ENCODE measurements at regions not wholly inside any gene's neighbourhood (a gene's known extent, or its start where the extent isn't known, plus 50 kb on each side); places are given as distances from the start of the nearest gene placed in this dataset.

DNA sequence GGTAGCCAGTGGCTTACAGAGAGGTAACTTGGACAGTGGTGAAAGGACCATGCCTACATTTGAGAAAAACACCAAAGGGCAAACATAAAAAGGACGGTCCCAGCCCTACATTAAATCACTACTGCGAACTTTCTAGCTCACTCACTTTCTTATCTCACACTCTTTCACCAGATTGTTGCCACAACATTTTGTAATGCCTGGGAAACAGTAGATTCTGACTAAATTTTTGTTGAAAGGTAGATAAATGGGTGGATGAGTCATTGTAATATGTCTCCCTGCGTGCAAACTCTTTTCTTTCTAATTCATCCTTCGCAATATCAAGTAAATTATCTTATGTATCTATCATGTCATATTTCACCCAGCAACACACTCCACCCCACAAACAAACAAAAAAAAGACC is 192.2 kb downstream of the IRS1 start:
- Histone ChIP-seq H3K36me3 (ENCODE audit: low read length) (no peaks in the 10 kb centered on the region), H3F3A (ENCODE audit: insufficient read depth) (no peaks in the 10 kb centered on the region), H3K27ac (ENCODE audit: low read depth, low read length) (no peak overlapping the region), H3K79me2 (ENCODE audit: insufficient read depth, low read length) (no peaks in the 10 kb centered on the region), H3K9me2 (replicated peaks; ENCODE audit: insufficient read depth, low read length) (no peaks in the 10 kb centered on the region), H3K9me3 (ENCODE audit: insufficient read depth, low read length) (no peaks in the 10 kb centered on the region), H3K27me3 (ENCODE audit: low read length) (no peaks in the 10 kb centered on the region; the same call in 1 of the 2 replicates), H3K4me3 (ENCODE audit: insufficient read depth, low read length, poor library complexity, severe bottlenecking) (no peak overlapping the region), H3K9ac (ENCODE audit: low read length) (no peak overlapping the region), H3K4me2 (ENCODE audit: low read depth, low read length, poor library complexity, severe bottlenecking) (no peak overlapping the region), H2AFZ (ENCODE audit: low read depth, low read length, severe bottlenecking) (no peak overlapping the region), H4K20me1 (ENCODE audit: low read depth, low read length) (no peaks in the 10 kb centered on the region)
- TF ChIP-seq, protein P1, sequence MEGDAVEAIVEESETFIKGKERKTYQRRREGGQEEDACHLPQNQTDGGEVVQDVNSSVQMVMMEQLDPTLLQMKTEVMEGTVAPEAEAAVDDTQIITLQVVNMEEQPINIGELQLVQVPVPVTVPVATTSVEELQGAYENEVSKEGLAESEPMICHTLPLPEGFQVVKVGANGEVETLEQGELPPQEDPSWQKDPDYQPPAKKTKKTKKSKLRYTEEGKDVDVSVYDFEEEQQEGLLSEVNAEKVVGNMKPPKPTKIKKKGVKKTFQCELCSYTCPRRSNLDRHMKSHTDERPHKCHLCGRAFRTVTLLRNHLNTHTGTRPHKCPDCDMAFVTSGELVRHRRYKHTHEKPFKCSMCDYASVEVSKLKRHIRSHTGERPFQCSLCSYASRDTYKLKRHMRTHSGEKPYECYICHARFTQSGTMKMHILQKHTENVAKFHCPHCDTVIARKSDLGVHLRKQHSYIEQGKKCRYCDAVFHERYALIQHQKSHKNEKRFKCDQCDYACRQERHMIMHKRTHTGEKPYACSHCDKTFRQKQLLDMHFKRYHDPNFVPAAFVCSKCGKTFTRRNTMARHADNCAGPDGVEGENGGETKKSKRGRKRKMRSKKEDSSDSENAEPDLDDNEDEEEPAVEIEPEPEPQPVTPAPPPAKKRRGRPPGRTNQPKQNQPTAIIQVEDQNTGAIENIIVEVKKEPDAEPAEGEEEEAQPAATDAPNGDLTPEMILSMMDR (IDR thresholded peaks at IDR 0.05; ENCODE audit: insufficient read depth, low read length, poor library complexity, severe bottlenecking): no peak
- TF ChIP-seq EZH2phosphoT487 (conservative IDR thresholded peaks at IDR 0.05; ENCODE audit: low read length): no peak

DNA sequence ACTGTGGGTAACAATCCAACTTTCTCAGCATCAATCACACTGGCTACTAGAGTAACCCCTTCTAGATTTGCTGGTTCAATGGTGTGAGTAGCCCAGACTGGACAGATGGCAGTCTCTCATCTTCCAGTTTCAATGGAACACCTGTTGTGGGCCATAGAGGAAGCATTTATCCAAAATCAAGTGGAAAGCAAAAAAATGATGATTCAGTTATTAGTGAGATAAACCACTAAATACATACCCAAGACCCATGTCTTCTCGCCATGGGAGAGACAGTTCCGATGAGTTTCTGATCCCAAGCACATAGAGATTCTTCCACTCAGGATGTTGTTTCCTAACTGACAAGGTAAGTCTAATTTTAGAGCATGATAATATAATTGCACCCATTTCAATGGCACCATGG is 194.0 kb downstream of the IRS1 start:
- Histone ChIP-seq H3F3A (ENCODE audit: insufficient read depth) (no peaks in the 10 kb centered on the region), H3K4me3 (ENCODE audit: insufficient read depth, low read length, poor library complexity, severe bottlenecking) (no peak overlapping the region), H3K27ac (ENCODE audit: low read depth, low read length) (no peak overlapping the region), H3K9me3 (ENCODE audit: insufficient read depth, low read length) (no peaks in the 10 kb centered on the region), H3K36me3 (ENCODE audit: low read length) (no peaks in the 10 kb centered on the region), H3K27me3 (ENCODE audit: low read length) (no peaks in the 10 kb centered on the region; the same call in 1 of the 2 replicates), H3K79me2 (ENCODE audit: insufficient read depth, low read length) (no peaks in the 10 kb centered on the region), H3K9me2 (replicated peaks; ENCODE audit: insufficient read depth, low read length) (no peaks in the 10 kb centered on the region; the same call in 1 of the 2 replicates), H3K4me2 (ENCODE audit: low read depth, low read length, poor library complexity, severe bottlenecking) (no peak overlapping the region), H2AFZ (ENCODE audit: low read depth, low read length, severe bottlenecking) (no peak overlapping the region), H4K20me1 (ENCODE audit: low read depth, low read length) (no peaks in the 10 kb centered on the region), H3K9ac (ENCODE audit: low read length) (no peak overlapping the region)
- TF ChIP-seq, protein P1 (IDR thresholded peaks at IDR 0.05; ENCODE audit: insufficient read depth, low read length, poor library complexity, severe bottlenecking): no peak
- no peak for TF ChIP-seq EZH2phosphoT487 (conservative IDR thresholded peaks at IDR 0.05; ENCODE audit: low read length)

DNA sequence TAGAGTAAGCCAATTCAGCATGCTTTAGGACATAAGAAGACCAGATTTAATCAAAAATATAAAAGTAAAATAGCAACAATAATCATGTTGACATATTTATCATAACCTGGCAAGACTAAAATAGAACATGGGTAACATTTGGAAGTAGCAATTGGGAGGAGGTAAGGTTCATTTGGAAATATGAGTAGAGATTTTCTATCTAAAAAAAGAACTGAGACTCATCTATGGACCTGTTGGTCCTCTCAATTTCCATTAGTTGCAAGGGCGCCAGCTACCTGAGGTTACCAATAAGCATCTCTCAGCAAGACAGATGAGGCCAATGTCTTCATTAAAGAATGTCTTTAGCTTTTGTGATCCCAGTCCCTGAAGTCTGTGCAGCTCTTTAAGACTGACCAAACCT is 196.0 kb downstream of the IRS1 start:
- Histone ChIP-seq H3K4me3 (ENCODE audit: insufficient read depth, low read length, poor library complexity, severe bottlenecking) (no peak overlapping the region), H3K4me2 (ENCODE audit: low read depth, low read length, poor library complexity, severe bottlenecking) (no peak overlapping the region), H4K20me1 (ENCODE audit: low read depth, low read length) (no peaks in the 10 kb centered on the region), H3K27me3 (ENCODE audit: low read length) (no peaks in the 10 kb centered on the region; the same call in 1 of the 2 replicates), H3F3A (ENCODE audit: insufficient read depth) (no peaks in the 10 kb centered on the region), H3K27ac (ENCODE audit: low read depth, low read length) (no peak overlapping the region), H2AFZ (ENCODE audit: low read depth, low read length, severe bottlenecking) (no peak overlapping the region), H3K9me3 (ENCODE audit: insufficient read depth, low read length) (no peaks in the 10 kb centered on the region), H3K79me2 (ENCODE audit: insufficient read depth, low read length) (no peaks in the 10 kb centered on the region), H3K9ac (ENCODE audit: low read length) (no peak overlapping the region), H3K9me2 (replicated peaks; ENCODE audit: insufficient read depth, low read length) (no peaks in the 10 kb centered on the region; the same call in 1 of the 2 replicates), H3K36me3 (ENCODE audit: low read length) (no peaks in the 10 kb centered on the region)
- TF ChIP-seq, protein P1 (IDR thresholded peaks at IDR 0.05; ENCODE audit: insufficient read depth, low read length, poor library complexity, severe bottlenecking): no peak
- TF ChIP-seq EZH2phosphoT487 (conservative IDR thresholded peaks at IDR 0.05; ENCODE audit: low read length): no peak
